ENCODE measurements at regions not wholly inside any gene's neighbourhood (a gene's known extent, or its start where the extent isn't known, plus 50 kb on each side); places are given as distances from the start of the nearest gene placed in this dataset.
"Not testable (repeated sequence)": the region's sequence is repeated elsewhere in the genome, so short reads cannot be mapped to it uniquely, and the experiment has no call there.

- DNase-seq, result peak; percentile 33
These were observed 123.4 kb upstream of the IFNE start for GRCh38 chr9:21605489-21605931.

- peak; percentile 59 for DNase-seq
These were observed 125.5 kb upstream of the IFNE start for GRCh38 chr9:21607576-21607975.

GRCh38 chr9:21608200-21608599 is 126.1 kb upstream of the IFNE start:
- DNase-seq, result no peak

GRCh38 chr9:21609506-21609905 is 127.4 kb upstream of the IFNE start:
- no peak for DNase-seq

- no peak for DNase-seq
These were observed 129.8 kb upstream of the IFNE start for GRCh38 chr9:21611891-21612290.

- DNase-seq, result no peak
These were observed 132.9 kb upstream of the IFNE start for GRCh38 chr9:21615018-21615417.

- DNase-seq, result peak; percentile 39
These were observed 133.3 kb upstream of the IFNE start for GRCh38 chr9:21615446-21615845.

GRCh38 chr9:21616082-21616778 is 134.1 kb upstream of the IFNE start:
- DNase-seq, result peak; percentile 19

GRCh38 chr9:21624675-21625644 is 142.8 kb upstream of the IFNE start:
- no peak for DNase-seq

- DNase-seq, result no peak
These were observed 144.4 kb upstream of the IFNE start for GRCh38 chr9:21626493-21626892.

GRCh38 chr9:21628954-21629353 is 146.8 kb upstream of the IFNE start:
- not testable (repeated sequence) for DNase-seq

GRCh38 chr9:21634951-21635350 is 152.8 kb upstream of the IFNE start:
- DNase-seq, result no peak

GRCh38 chr9:21638104-21638503 is 156.0 kb upstream of the IFNE start:
- no peak for DNase-seq

- DNase-seq, result no peak
These were observed 149.3 kb upstream of the MTAP start for GRCh38 chr9:21653091-21653490.

GRCh38 chr9:21653589-21653988 is 148.8 kb upstream of the MTAP start:
- DNase-seq, result no peak

GRCh38 chr9:21656776-21657674 is 145.4 kb upstream of the MTAP start:
- no peak for DNase-seq

GRCh38 chr9:21657966-21658667 is 144.3 kb upstream of the MTAP start:
- DNase-seq, result no peak

- DNase-seq, result no peak
These were observed 141.5 kb upstream of the MTAP start for GRCh38 chr9:21660976-21661375.

- no peak for DNase-seq
These were observed 140.8 kb upstream of the MTAP start for GRCh38 chr9:21661626-21662025.

- peak; percentile 14 for DNase-seq
These were observed 133.9 kb upstream of the MTAP start for GRCh38 chr9:21668516-21668915.

GRCh38 chr9:21669701-21670100 is 132.7 kb upstream of the MTAP start:
- no peak for DNase-seq

- DNase-seq, result no peak
These were observed 132.1 kb upstream of the MTAP start for GRCh38 chr9:21670374-21670773.

All from suppressor macrophage treated with lipopolysaccharide for 4 hours (primary cell).